Motor neuron (in vitro differentiated cells): ENCODE measurements at regions not wholly inside any gene's neighbourhood (a gene's known extent, or its start where the extent isn't known, plus 50 kb on each side); places are given as distances from the start of the nearest gene placed in this dataset.
"Not testable (repeated sequence)": the region's sequence is repeated elsewhere in the genome, so short reads cannot be mapped to it uniquely, and the experiment has no call there.

ENCODE experiments used
- ATAC-seq, 8 experiments: fragments of 200-7000 bp; cut with Tn5 transposase; replicated peaks in 6 of 8; 2 replicates each; pipeline ENCODE4 v1.8.0; 2021; ENCODE audit warnings: mild to moderate bottlenecking in 8 of 8, moderate library complexity in 8 of 8
- H3K27ac ChIP-seq, 2 donors: fragments of 250-450 bp; sonication (Bioruptor Pico); 2 replicates each; pipeline ENCODE4 v1.9.0; 2021; ENCODE audit warnings: antibody characterized with exemption in 2 of 2, mild to moderate bottlenecking in 2 of 2, moderate library complexity in 1 of 2
- H3K4me1 ChIP-seq, 2 donors: fragments of 250-450 bp; sonication (Bioruptor Pico); replicated peaks in 1 of 2; 2 replicates each; pipeline ENCODE4 v1.6.1; 2021; ENCODE audit warnings: antibody characterized with exemption in 2 of 2, mild to moderate bottlenecking in 2 of 2, moderate library complexity in 1 of 2
- H3K4me3 ChIP-seq, 5 donors: fragments of 250-450 bp; sonication (Bioruptor Pico); 2 replicates each; pipeline ENCODE4 v1.9.0; 2021; ENCODE audit warnings: antibody characterized with exemption in 5 of 5, mild to moderate bottlenecking in 5 of 5, moderate library complexity in 4 of 5
- WGBS, 10 experiments: fragments of 450-650 bp; shearing (Covaris generic); methylation state at CpG; one replicate each; pipeline ENCODE4 v1.0.0; 2022; 5-methylcytosine and 5-hydroxymethylcytosine counted together
- in situ Hi-C, 9 experiments: fragments of 400-800 bp; cut with MboI; loops; one replicate each; pipeline ENCODE4 v1.15.0; 2021; ENCODE audit warnings: low sequenced_read_pairs in 9 of 9, low pct_unique_long_range_greater_than_20kb in 2 of 9; ENCODE audit not compliant: unreplicated experiment in 9 of 9

DNA sequence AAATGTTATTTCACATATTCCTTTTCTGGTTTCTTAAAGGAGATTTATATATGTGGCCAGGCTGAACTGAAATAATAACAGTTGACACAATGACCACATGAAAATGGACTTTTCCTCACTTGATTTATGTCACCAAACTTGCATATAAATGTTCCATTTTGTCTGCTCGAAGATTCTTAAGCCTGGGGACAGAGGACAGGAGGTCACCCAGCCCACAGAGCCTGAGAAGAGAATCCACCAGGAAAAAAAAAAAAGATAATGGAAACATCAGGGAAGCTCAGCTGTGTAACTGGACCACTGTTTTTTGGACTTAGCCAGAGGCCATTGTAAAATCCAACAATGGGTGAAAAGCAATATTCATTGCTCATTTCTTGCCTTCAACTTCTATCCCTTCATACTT is 359.0 kb upstream of the FGF16 start:
- no peak overlapping the region for H3K27ac ChIP-seq
- ATAC-seq, result peak in 5 of 8 experiments; percentile 35 to 84 (median 59)
- 0 to 14% (median 0%) methylated on average over 1 of the region's 1 CpG; no CpG with 5 or more reads in 7 of the 10 experiments for WGBS, 10 experiments
- in situ Hi-C loops, result no loop called here
- H3K4me3 ChIP-seq, result no peak overlapping the region
- peaks cover 13 to 16% of the 10 kb centered on the region in 2 donors for H3K4me1 ChIP-seq

DNA sequence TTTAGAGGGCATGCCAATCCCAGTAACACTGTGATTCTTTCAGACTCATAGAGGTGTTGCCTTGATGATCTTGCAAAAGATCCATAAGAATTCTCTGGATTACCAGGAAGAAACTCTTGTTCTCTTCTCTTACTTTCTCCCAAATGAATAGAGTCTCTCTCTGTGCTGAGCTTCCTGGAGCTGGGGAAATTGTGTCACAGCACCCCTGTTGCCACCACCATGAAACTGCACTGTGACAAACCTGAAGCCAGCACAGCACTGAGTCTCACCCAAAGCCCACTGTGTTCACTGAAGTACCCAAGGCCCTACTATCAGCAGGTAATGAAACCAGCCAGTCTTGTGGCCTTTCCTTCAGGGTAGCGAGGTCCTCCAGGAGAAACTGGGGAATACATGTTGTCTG is 332.7 kb upstream of the FGF16 start:
- no peak overlapping the region for H3K27ac ChIP-seq
- in situ Hi-C loops, result no loop called here
- H3K4me1 ChIP-seq, result no peaks in the 10 kb centered on the region
- WGBS, 10 experiments, result 14% methylated on average over 1 of the region's 1 CpG; no CpG with 5 or more reads in 9 of the 10 experiments
- H3K4me3 ChIP-seq, result no peak overlapping the region
- ATAC-seq, result no peak

DNA sequence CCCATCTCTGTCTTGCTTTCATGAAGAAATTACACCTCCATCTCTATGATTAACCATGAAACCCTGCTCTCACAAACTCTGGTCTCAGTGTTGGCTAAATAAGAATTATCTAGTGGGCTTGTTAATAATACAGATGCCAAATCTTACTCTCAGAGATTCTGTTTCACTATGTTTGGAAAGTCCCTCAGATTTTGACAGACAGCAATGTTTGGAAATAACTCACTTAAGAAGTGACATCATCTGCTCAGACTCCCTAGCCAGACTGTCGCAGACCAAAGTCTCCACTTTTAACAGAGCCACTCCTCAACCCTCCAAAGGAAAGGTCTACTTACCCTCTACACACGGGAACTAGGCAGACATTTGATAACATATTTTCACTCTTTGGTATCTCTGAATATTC is 328.5 kb upstream of the FGF16 start:
- Histone ChIP-seq H3K27ac (no peak overlapping the region), H3K4me1 (no peaks in the 10 kb centered on the region), H3K4me3 (no peak overlapping the region)
- 0 to 44% (median 0%) methylated on average over 1 of the region's 2 CpGs; no CpG with 5 or more reads in 7 of the 10 experiments for WGBS, 10 experiments
- no peak for ATAC-seq
- in situ Hi-C loops, result no loop called here

DNA sequence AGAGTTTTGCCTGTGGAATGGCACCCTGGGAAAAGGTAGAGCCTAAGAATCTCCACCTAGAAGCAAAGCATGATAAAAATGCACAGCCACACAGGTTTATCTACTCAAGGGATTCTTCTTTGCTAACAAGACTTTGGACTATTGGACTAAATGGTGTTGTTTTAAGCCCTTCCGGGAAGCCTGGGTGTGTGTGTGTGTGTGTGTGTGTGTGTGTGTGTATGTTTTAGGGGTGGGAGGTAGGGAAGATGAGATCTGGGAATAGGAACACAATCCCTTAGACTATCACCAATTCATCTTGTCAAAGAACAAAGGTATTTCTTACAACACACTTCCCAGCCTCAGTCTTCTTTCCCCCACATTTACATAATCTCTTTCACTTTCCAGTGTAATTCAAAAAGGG is 327.5 kb upstream of the FGF16 start:
- H3K4me3 ChIP-seq, result no peak overlapping the region
- in situ Hi-C loops, result no loop called here
- ATAC-seq, result no peak
- no peaks in the 10 kb centered on the region for H3K4me1 ChIP-seq
- WGBS, 10 experiments, result 17% methylated on average over 1 of the region's 1 CpG; no CpG with 5 or more reads in 9 of the 10 experiments
- no peak overlapping the region for H3K27ac ChIP-seq

DNA sequence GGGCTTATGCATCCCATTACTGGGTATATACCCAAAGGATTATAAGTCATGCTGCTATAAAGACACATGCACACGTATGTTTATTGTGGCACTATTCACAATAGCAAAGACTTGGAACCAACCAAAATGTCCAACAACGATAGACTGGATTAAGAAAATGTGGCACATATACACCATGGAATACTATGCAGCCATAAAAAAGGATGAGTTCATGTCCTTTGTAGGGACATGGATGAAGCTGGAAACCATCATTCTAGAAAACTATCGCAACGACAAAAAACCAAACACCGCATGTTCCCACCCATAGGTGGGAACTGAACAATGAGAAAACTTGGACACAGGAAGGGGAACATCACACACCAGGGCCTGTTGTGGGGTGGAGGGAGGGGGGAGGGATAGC is 323.3 kb upstream of the FGF16 start:
- WGBS, 10 experiments, result no CpG with 5 or more reads among the region's 5 CpGs
- H3K4me3 ChIP-seq, in situ Hi-C loops, H3K4me1 ChIP-seq, H3K27ac ChIP-seq, ATAC-seq: not testable (repeated sequence)

DNA sequence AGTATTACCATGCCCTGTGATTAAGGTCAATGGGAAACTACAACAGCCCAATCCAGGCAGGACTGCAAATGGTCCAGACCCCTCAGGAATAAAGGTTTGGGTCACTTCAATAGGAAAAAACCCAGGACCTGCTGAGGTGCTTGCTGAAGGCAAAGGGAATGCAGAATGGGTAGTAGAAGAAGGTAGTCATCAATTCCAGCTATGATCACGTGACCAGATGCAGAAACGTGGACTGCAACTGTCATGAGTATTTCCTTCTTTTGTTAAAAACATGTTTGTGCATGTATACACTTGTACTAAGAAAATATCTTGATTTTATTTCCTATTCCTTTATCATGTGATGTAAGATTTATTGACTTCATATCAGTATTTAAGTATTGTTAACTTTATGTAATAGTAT is 319.6 kb upstream of the FGF16 start:
- WGBS, 10 experiments, result 18 to 70% (median 20%) methylated on average over 1 to 2 of the region's 2 CpGs; no CpG with 5 or more reads in 7 of the 10 experiments
- in situ Hi-C loops, ATAC-seq, H3K4me3 ChIP-seq, H3K4me1 ChIP-seq, H3K27ac ChIP-seq: not testable (repeated sequence)

DNA sequence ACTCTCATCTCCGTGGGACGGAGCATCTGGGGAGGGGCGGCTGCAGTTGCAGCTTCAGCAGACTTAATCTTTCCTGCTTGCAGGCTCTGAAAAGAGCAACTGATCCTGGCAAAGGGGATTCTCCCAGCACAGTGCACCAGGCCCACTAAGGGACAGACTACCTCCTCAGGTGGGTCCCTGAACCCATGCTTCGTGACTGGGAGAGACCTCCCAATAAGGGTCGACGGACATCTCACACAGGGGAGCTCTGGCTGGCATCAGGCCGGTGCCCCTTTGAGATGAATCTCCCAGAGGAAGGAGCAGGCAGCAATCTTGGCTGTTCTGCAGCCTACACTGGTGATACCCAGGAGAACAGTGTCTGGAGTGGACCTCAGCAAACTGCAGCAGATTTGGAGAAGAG is 303.3 kb upstream of the FGF16 start:
- Histone ChIP-seq H3K4me1 (no peaks in the 10 kb centered on the region), H3K27ac (no peak overlapping the region), H3K4me3 (no peak overlapping the region)
- no peak for ATAC-seq
- in situ Hi-C loops, result no loop called here
- 0 to 92% (median 17%) methylated on average over 1 to 2 of the region's 7 CpGs; no CpG with 5 or more reads in 7 of the 10 experiments for WGBS, 10 experiments

DNA sequence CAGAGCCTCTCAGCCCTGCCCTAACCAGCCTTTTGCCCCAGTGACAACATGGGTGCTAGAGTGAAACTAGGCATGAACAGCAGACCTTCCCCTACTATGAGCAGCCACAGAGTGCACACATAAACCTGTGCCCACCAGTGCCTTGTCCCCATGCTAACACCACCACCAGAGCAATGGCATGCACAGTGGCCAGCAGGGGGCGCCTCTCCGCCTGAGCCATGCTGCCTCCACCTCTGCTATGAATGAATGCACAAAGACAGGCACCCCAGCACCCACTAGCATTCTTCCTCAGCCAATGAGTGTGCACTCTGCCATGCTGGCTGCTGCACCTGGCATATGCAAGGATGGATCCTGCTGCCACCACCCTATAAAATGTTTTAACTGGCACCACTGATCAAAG is 286.9 kb upstream of the FGF16 start:
- 17% methylated on average over 1 of the region's 2 CpGs; no CpG with 5 or more reads in 9 of the 10 experiments for WGBS, 10 experiments
- no peak for ATAC-seq
- in situ Hi-C loops, result no loop called here

DNA sequence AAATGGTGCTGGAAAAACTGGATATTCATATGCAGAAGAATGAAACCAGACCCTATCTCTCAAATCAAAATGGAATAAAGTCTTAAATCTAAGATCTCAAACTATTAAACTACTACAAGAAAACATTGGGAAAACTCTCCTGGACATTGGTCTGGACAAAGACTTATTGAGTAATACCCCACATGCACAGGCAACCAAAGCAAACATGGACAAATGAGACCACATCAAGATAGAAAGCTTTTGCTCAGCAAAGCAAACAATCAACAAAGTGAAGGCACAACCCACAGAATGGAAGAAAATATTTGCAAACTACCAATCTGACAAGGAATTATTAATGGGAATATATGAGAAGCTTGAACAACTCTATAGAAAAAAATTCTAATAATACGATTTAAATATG is 284.4 kb upstream of the FGF16 start:
- H3K4me1 ChIP-seq, result no peaks in the 10 kb centered on the region
- ATAC-seq, result no peak
- 0 to 80% (median 17%) methylated on average over 1 of the region's 1 CpG; no CpG with 5 or more reads in 5 of the 10 experiments for WGBS, 10 experiments
- no peak overlapping the region for H3K27ac ChIP-seq
- H3K4me3 ChIP-seq, result no peak overlapping the region
- in situ Hi-C loops, result no loop called here

More for the DNA sequence above, 286.9 kb upstream of the FGF16 start:
- Histone ChIP-seq H3K4me3 (no peak overlapping the region), H3K27ac (no peak overlapping the region), H3K4me1 (no peaks in the 10 kb centered on the region)

DNA sequence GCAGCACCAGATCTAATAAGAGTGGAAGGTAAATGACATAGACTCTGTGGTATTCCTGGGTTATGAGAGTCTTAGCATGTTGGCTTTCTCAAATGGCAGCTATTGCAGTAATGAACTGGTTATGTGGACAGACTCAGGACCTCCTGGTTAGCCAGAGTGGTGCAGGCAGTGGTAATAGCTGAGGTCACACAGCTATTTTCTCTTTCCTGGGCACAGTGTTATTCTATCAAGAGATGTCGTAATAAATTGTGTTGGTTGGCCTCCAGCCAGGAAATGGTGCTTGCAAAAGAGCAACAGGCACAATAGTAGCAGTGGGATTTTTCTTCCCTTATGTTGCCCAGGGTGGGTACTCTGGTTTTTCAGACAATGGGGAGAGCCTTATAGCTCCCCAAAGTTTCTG is 279.2 kb upstream of the FGF16 start:
- Histone ChIP-seq H3K4me3 (no peak overlapping the region), H3K27ac (no peak overlapping the region), H3K4me1 (no peaks in the 10 kb centered on the region)
- in situ Hi-C loops, result no loop called here
- ATAC-seq, result peak in 2 of 8 experiments; percentile 43 to 55
- 0 to 22% (median 0%) methylated on average over 1 of the region's 1 CpG; no CpG with 5 or more reads in 7 of the 10 experiments for WGBS, 10 experiments

DNA sequence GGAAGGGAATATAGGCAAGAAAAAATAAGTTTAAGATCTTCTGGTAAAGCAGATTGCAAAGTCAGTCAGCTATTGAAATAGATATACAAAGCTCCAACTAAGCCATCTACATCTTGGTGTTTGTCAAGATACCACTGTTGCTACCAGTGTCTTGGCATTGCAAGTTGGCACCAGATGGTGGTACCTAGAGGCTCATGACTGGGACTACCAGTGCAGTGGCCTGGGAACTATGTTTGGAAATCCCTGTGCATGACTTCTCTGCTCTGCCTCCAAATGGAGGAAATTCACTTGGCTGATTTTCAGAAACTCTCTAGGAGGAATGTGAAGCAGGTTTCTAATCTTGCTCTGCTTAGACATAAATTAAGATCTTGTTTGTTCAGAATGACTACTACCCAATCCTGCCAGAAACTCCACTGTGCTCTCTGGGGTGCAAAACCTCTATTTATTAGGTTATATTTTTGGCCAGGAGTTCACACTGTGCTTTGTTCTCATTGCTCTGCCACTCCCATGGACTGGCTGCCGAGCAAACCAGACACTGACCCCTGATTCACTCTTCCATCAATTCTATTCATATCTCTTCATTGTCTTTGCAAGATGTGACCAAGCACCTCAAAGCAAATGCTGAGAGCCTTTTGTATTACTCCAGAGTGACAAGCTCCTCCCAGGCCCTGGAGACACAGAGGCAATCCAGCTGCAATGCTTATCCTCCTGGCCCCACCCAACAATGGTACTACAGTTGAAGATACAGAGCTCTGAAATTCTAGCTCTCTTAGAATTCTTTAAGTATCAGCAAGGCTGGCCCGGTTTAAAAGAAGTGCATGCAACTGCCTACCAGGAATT is 272.3 kb upstream of the FGF16 start:
- ATAC-seq, result peak in 5 of 8 experiments; percentile 24 to 76 (median 68)
- Histone ChIP-seq H3K4me1 (no peaks in the 10 kb centered on the region), H3K4me3 (no peak overlapping the region), H3K27ac (no peak overlapping the region)
- in situ Hi-C loops, result no loop called here
- WGBS, 10 experiments, result 0 to 60% (median 13%) methylated on average over 1 of the region's 2 CpGs; no CpG with 5 or more reads in 4 of the 10 experiments

DNA sequence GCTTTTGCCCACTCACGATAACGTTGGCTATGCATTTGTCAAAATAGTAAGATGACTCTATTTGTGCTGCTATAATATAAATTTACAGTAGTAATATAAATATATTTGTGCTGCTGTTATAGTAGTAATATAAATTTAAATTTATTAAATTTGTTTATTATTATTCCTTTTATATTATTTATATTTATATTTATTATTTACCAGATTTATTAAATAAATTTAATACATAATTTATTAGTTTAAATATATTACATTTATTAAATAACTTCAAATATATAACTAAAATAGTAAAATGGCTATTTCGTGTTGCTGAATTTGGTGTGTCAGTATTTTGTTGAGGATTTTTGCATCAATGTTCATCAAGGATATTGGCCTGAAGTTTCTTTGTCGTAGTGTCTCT is 246.5 kb upstream of the FGF16 start:
- no peak for ATAC-seq
- no peak overlapping the region for H3K27ac ChIP-seq
- WGBS, 10 experiments, result 0 to 93% (median 53%) methylated on average over 1 to 4 of the region's 4 CpGs; no CpG with 5 or more reads in 2 of the 10 experiments
- H3K4me1 ChIP-seq, result no peaks in the 10 kb centered on the region
- no peak overlapping the region for H3K4me3 ChIP-seq
- in situ Hi-C loops, result no loop called here

DNA sequence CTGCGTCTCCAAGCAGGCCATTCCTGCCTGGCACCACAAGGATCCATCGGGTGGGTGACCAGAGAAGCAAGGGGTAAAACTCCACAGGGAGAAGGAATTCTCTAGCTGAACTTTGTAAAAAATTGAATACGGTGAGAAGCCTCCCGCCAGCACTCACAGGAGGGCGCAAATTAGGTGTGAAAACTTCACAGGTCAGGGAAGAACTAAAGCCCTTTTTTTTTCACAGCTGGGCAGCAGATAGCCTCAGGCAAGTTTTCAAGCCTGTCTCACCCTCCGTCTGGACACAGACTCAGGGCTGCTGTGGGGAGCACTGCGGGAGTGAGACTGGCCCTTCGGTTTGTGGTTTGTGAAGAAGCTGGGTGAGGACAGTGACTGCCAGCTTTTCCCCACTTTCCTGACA is 224.1 kb upstream of the FGF16 start:
- 49% methylated on average over 5 of the region's 8 CpGs; no CpG with 5 or more reads in 9 of the 10 experiments for WGBS, 10 experiments
- in situ Hi-C loops, result no loop called here
- ATAC-seq, result no peak

DNA sequence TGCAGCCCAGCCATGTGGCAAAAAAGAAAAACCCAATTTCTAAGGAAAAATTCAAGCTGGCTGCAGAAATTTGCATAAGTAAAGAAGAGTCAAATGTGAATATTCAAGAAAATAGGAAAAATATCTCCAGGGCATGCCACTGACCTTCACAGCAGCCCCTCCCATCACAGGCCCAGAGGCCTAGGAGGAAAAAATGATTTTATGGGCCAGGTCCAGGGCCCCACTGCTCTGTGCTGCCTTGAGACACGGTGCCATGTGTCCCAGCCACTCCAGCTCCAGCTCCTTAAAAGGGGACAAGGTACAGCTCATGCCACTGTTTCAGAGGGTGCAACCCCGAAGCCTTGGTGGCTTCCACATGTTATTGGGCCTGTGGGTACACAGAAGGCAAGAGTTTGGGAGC is 182.7 kb upstream of the FGF16 start:
- in situ Hi-C loops, result no loop called here
- Histone ChIP-seq H3K4me1 (no peaks in the 10 kb centered on the region), H3K27ac (no peak overlapping the region), H3K4me3 (no peak overlapping the region)
- ATAC-seq, result no peak
- WGBS, 10 experiments, result 14% methylated on average over 1 of the region's 2 CpGs; no CpG with 5 or more reads in 9 of the 10 experiments

More for the DNA sequence above, 224.1 kb upstream of the FGF16 start:
- Histone ChIP-seq H3K4me1 (no peaks in the 10 kb centered on the region), H3K4me3 (no peak overlapping the region), H3K27ac (no peak overlapping the region)
